ENCODE measurements at regions not wholly inside any gene's neighbourhood (a gene's known extent, or its start where the extent isn't known, plus 50 kb on each side); places are given as distances from the start of the nearest gene placed in this dataset.
"Not testable (repeated sequence)": the region's sequence is repeated elsewhere in the genome, so short reads cannot be mapped to it uniquely, and the experiment has no call there.

GRCh38 chr2:52342458-52342857 lies 1310.5 kb upstream of the NRXN1 start:
- H3K4me1 ChIP-seq: no peaks in the 10 kb centered on the region
- no peak for TF ChIP-seq CTCF (IDR thresholded peaks at IDR 0.05)
- no peak overlapping the region for H3K4me2 ChIP-seq (ENCODE audit: low read length)
- no peak overlapping the region for H3K27ac ChIP-seq
- H3K27me3 ChIP-seq (ENCODE audit: control insufficient read depth, insufficient read depth, low read length): no peaks in the 10 kb centered on the region
- no peak overlapping the region for H3K4me3 ChIP-seq (ENCODE audit: low read depth, low read length)
- H3K79me2 ChIP-seq: no peaks in the 10 kb centered on the region
- no peaks in the 10 kb centered on the region for H3K36me3 ChIP-seq (ENCODE audit: control insufficient read depth, insufficient read depth, low read length)
- H3K9ac ChIP-seq: no peak overlapping the region
- no peak overlapping the region for H2AFZ ChIP-seq
- H3K9me3 ChIP-seq (ENCODE audit: control insufficient read depth, low read length): no peaks in the 10 kb centered on the region

- Histone ChIP-seq H3K4me3 (ENCODE audit: low read depth, low read length) (no peak overlapping the region), H3K36me3 (ENCODE audit: control insufficient read depth, insufficient read depth, low read length) (no peaks in the 10 kb centered on the region), H3K4me1 (no peaks in the 10 kb centered on the region), H3K27me3 (ENCODE audit: control insufficient read depth, insufficient read depth, low read length) (no peaks in the 10 kb centered on the region), H3K9ac (no peak overlapping the region), H3K9me3 (ENCODE audit: control insufficient read depth, low read length) (no peaks in the 10 kb centered on the region), H3K4me2 (ENCODE audit: low read length) (no peak overlapping the region), H3K27ac (no peak overlapping the region), H2AFZ (no peak overlapping the region), H3K79me2 (no peaks in the 10 kb centered on the region)
- TF ChIP-seq CTCF (IDR thresholded peaks at IDR 0.05): no peak
These were observed 1309.8 kb upstream of the NRXN1 start for GRCh38 chr2:52341732-52342131.

- H2AFZ ChIP-seq: no peak overlapping the region
- no peak for TF ChIP-seq CTCF (IDR thresholded peaks at IDR 0.05)
- no peak overlapping the region for H3K27ac ChIP-seq
- no peaks in the 10 kb centered on the region for H3K4me1 ChIP-seq
- H3K9ac ChIP-seq: no peak overlapping the region
- H3K9me3 ChIP-seq (ENCODE audit: control insufficient read depth, low read length): no peaks in the 10 kb centered on the region
- H3K4me3 ChIP-seq (ENCODE audit: low read depth, low read length): no peak overlapping the region
- H3K4me2 ChIP-seq (ENCODE audit: low read length): no peak overlapping the region
- H3K79me2 ChIP-seq: no peaks in the 10 kb centered on the region
- no peaks in the 10 kb centered on the region for H3K36me3 ChIP-seq (ENCODE audit: control insufficient read depth, insufficient read depth, low read length)
- H3K27me3 ChIP-seq (ENCODE audit: control insufficient read depth, insufficient read depth, low read length): no peaks in the 10 kb centered on the region
These were observed 1308.2 kb upstream of the NRXN1 start for GRCh38 chr2:52340171-52340570.

GRCh38 chr2:52337786-52338185 lies 1305.9 kb upstream of the NRXN1 start:
- H3K9me3 ChIP-seq (ENCODE audit: control insufficient read depth, low read length); H3K27me3 ChIP-seq (ENCODE audit: control insufficient read depth, insufficient read depth, low read length); H2AFZ ChIP-seq; H3K79me2 ChIP-seq; H3K4me2 ChIP-seq (ENCODE audit: low read length); H3K9ac ChIP-seq; H3K4me3 ChIP-seq (ENCODE audit: low read depth, low read length); H3K4me1 ChIP-seq; H3K27ac ChIP-seq; H3K36me3 ChIP-seq (ENCODE audit: control insufficient read depth, insufficient read depth, low read length): not testable (repeated sequence)

DNA sequence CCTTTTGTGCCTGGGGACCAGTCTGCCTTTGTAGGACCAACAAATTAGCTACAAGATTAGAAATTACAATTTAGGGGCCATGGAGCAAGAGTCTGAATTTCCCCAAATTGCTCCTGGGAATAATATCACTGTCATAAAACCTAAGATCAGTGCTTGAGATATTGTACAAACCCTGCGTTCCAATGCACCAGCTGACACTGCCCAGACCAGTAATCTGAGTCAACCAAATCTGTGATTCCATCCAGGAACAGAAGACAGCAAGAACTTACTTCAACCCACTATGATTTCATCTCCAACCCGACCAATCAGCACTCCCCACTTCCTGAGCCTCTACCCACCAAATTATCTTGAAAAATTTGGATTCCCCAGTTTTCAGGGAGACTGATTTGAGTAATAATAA lies 1305.0 kb upstream of the NRXN1 start:
- H3K9me3 ChIP-seq (ENCODE audit: control insufficient read depth, low read length): no peaks in the 10 kb centered on the region
- TF ChIP-seq CTCF (IDR thresholded peaks at IDR 0.05): no peak
- no peaks in the 10 kb centered on the region for H3K27me3 ChIP-seq (ENCODE audit: control insufficient read depth, insufficient read depth, low read length)
- no peaks in the 10 kb centered on the region for H3K79me2 ChIP-seq
- no peak overlapping the region for H2AFZ ChIP-seq
- no peak overlapping the region for H3K27ac ChIP-seq
- no peaks in the 10 kb centered on the region for H3K36me3 ChIP-seq (ENCODE audit: control insufficient read depth, insufficient read depth, low read length)
- no peak overlapping the region for H3K4me3 ChIP-seq (ENCODE audit: low read depth, low read length)
- H3K9ac ChIP-seq: no peak overlapping the region
- no peaks in the 10 kb centered on the region for H3K4me1 ChIP-seq
- H3K4me2 ChIP-seq (ENCODE audit: low read length): no peak overlapping the region

All from parathyroid adenoma (tissue), 2 donors.